ENCODE measurements at regions not wholly inside any gene's neighbourhood (a gene's known extent, or its start where the extent isn't known, plus 50 kb on each side); places are given as distances from the start of the nearest gene placed in this dataset.

DNA sequence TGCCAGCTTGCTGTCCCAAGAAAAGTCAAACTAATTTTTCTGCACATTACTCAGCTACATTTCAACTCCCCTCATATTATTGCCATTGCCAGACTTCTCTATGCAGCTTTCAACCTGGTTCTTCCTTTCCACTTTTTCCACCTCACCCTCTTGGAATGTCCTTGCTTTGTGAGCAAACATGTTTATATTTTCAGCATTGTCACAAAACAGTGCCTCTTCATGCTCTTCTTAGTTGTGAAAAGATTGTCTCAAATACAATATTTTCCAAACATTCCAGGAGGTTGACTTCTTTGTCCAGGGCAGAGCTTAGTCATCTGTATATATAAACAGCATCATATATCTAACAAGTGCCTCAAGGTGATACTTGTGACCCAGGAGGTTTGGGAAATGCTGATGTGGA lies 803.3 kb upstream of the CELF4 start:
- DNase-seq (ENCODE audit: low spot score) = no peak

DNA sequence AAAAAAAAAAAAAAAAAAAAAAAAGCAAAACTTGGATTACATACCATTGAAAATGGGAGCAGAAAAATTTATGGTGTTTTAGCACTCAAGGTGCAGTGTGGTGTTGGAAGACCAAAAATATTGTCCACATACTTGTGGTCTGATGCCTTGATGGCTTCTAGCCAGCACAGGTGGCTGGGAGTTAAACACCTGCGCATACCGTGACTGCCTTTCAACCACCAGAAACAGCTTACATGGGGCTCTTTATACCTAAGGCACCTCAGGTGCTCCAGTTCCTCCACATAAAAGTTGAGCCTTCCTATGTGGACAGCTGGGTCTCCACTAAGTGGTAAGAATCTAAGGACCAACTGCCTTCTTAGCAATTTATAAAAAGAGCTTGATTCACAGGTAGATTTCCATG lies 802.6 kb upstream of the CELF4 start:
- no peak for DNase-seq (ENCODE audit: low spot score)

DNA sequence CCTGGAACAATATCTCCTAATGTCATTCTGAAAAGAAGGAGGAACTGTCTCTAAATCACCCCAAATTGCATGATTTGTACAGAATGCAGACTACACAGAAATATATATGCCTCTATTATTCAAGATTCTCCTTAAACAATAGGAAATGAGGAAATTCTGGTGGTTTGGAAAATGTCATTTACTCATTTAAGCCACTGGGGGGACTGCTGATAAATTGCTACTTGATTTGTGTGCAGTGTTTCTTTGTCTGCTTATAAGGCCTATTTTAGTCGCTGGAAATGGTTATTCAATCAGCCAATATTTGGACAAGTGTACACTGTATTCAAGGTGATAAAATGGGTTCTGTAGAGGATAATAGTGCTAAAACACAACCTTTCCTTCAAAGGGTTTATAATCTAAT lies 801.9 kb upstream of the CELF4 start:
- DNase-seq (ENCODE audit: low spot score) = no peak

DNA sequence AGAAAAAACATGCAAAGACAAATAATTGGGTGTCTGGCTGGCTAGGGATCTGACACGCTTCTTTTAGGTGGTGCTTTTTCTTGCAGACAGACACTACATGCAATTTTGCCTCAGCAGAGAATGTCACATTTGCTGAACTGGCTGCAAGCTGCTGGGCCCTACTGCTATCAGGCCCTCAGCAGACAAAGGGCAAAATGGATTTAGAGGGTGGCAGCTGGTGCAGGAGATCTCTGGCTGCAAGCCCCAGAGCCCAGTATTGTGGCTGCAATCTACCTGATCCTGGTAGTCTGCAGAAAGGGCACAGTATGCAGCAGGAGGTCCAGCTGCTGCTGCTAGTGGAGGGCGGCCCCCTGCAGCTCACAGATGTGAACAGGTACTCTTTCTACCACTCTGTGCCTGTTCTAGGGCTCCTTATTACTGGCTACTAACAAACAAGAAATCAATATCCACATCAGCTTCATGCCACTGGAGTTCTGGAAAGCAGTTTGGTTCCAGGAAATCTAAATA lies 796.7 kb upstream of the CELF4 start:
- no peak for DNase-seq (ENCODE audit: low spot score)

DNA sequence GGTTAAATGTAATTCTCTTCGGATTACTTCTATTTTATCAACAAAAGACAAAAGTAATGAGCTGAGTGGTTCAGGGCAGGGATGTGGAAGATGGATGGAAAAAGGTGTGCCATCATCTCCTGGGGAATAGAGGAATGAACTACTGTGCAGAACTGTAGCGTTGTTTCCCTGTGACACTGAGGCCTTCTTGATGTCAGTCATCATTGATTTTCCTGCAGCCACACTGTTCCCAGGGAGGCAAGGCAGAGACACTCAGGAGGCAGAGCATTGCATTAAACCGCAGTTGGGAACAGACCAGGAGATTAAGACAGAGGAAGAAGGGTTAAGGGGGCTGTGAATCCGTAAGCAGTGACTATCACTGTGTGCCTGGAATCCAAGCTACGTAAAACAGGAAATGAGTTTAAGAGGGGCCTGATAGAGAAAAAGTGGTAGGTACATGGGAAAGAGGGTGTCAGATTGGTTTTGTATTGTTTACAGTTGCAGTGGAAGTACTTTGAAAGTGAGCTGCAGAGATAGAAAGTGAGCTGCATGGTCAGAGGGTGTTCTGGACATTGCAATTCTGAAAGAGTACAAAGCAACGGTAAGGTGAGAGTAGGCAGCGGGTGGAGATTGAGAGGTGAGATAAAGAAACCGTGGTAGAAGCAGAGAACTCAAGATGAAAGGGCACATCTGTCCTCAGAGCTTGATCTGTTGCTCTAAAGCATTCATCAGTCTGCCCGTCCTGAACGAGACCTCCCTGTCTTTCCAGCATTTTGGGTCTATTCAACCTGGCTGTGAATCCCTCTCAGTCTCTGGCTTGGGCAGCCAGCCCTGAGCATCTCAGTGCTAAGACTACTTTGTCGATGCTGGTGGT lies 793.4 kb upstream of the CELF4 start:
- no peak for DNase-seq (ENCODE audit: low spot score)

DNA sequence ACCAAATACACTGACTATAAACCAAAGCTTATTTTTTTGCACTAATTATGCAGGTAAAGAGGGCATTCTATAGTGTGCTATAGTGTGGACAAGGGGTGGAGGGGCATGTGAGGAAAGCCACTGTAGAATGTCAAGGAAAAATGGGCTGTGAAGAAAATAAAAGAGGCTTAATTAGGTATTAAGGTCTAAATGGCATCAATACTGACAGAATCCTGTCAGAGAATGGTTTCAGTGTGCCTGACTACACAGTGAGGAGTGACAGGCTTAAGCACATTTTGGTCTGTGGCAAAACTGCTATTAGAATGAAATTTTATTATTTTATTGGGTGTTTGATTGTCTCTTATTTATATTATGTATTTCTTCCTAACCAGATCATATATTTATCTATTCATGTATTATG lies 787.6 kb upstream of the CELF4 start:
- DNase-seq (ENCODE audit: low spot score) = no peak

DNA sequence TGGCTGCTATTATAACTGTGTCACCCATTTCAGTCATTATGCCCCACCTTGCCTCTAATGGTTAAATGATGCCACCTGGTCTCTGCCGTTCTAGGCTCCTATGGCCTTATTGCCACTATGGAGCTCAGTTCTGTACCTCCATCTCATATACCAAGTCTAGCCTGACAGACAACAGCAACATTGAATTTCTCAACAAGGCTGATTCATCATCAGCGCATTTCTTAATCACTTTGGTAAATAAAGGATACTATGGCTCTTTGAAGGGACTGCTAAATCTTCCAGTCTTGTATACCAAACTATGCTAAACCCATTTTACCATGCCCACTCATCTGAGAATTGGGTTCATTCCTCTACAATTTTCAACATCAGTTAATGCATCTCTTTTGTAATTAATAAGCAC lies 784.5 kb upstream of the CELF4 start:
- no peak for DNase-seq (ENCODE audit: low spot score)

DNA sequence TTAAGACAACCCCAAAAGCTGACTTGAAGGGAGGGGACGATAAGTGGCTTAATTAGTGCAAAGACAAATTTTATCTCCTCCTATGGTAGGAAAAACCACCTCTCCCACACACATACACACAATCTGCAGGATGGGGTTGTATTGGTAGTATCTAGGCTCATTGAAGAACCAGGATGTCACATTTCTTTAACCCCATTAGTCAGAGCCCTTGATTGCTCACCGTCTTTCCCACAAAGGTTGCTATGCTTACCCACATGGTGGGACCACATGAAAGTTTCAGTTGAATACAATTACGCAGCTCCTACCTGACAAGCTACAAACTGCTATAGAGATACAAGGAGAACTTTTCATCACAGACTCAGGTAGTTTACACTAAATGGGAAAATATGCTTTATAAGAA lies 765.0 kb upstream of the CELF4 start:
- DNase-seq (ENCODE audit: low spot score) = no peak

DNA sequence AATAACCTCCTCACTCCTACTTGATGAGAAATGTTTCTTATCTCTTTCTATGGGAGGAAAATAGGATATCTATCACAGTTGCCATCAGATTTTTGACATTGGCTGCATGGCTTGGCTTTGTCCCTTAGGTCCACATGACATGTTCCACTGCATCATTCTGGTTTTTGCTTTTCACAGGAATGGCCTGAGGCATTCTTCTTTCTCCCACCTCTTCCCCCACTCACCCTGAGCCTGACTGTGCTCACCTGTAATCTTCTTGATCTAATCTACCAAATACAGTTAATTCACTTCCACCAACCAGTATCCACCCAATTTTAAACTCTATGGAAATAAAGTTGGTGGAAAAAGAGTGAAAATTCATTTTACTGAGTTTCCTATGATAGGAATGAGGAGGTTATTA lies 763.5 kb upstream of the CELF4 start:
- no peak for DNase-seq (ENCODE audit: low spot score)

DNA sequence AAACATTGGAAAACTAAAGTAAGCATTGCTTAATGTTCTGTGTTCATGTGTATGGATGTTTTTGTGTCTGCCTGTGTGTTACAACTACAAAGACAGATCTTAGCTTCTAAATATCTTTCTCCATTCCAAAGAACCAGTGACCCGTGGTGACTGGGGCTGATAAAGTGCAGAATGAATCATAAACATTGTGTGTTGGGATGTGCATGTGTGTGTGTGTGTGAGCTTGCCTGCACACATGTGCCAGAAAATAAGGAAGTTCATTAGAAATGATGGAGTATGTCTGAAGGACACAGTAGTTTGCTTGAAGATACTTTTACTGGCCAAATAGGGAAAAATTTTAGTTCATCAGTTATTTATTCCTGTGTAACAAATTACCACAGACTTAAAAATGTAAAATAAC lies 756.6 kb upstream of the CELF4 start:
- DNase-seq (ENCODE audit: low spot score) = no peak

DNA sequence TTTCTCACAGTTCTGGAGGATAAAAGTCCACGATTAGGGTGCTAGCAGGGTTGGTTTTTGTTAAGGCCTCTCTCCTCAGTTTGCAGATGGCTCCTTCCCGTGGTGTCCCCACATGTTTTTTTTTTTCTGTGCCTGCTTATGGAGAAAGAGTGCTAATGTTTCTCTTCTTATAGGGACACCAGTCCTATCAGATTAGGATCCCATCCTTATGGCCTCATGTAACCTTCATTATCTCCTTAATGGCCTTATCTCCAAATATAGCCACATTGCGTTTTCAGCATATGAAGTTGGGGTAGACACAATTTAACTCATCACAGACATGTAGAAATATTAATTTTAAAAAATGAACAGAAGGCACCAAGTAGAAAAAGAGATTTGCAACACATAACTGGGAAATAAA lies 755.7 kb upstream of the CELF4 start:
- DNase-seq (ENCODE audit: low spot score) = no peak

DNA sequence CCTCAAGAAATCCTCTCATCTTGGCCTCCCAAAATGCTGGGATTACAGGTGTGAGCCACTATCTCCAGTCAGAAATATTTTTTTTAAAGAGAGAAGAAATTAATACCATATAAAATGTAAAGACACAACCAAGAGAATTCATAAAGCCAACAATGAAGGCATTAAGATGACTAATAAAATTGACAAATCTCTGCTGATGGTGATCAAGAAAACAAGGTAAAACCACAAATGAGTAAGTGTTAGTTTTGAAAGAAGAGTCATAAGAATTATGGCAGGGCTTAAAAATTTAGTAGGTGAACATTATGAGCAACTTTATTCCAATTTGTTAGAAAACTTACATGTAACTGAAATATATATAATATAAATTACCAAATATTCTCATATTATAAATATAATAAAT lies 752.8 kb upstream of the CELF4 start:
- DNase-seq (ENCODE audit: low spot score) = no peak

DNA sequence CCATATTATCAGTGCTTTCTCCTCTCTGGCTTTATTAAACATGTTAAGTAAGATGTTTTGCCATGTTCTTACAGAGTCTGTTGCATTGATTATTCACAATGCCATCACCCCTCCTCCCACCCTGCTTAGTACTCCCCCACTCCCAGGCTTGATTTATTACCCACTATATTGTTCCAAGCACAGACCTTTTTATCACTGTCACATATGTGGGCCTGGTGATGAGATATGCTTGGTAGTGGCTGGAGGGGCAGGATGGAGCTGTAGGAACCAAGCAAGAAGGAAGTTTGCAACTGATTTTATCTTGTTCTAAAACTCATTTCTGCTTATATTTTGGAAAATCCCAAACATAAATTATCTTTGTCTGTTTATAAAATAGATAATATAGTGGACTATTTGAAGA lies 748.2 kb upstream of the CELF4 start:
- DNase-seq (ENCODE audit: low spot score) = no peak

DNA sequence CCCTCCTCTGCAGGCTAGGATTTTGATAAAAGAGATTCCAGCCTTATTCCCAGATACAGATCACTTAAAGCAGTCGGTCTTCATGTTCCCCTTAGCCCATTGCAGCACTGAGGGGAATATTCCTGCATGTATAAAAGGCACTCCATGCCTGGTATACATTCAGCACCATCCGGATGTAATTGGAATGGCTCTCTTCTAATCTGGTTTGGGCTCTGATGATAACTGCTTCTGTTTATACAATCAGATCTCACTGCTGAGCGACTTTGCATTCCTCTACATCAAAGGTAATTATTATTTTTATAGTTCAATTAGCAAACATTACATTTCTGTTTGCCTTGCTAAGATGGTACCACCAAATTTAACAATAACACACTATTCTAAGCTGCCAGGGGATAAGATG lies 746.9 kb upstream of the CELF4 start:
- no peak for DNase-seq (ENCODE audit: low spot score)

DNA sequence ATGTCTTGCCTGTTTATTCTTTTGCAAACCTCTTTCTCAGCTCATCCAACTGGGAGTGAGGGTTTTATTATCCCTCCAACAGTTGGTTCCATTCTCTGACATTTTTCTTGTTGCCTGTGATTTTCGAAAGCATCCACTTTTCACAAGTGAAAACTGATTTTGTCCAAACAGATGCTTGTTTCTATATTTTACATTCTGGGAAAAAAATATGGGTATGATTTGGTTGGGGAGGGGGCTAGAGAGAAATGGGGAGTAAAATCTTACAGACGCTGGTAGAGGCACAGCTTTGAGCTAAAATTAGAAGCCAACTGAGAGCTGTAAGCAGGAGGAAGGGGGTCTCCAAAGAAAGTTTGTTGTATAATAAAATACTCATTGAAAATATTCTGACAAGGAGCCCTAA lies 745.3 kb upstream of the CELF4 start:
- no peak for DNase-seq (ENCODE audit: low spot score)

DNA sequence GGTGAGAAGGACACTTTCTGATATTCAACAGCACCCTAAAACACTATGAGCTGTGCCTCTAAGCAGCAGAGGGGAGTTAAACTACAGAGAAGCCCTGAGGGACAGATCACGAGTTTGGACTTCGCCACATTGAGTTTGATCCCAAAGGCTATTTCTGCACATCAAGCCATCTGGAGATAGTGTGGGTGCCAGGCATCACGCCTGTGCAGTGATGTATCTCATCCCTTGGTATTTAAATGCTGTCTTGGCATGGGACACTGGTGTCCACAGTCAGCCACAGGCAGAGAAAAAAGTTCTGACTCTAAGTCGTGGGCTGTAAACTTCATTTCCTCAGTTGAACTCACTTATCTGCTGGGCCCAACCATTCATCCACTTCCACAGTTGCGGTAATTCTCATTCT lies 742.3 kb upstream of the CELF4 start:
- DNase-seq (ENCODE audit: low spot score) = no peak

DNA sequence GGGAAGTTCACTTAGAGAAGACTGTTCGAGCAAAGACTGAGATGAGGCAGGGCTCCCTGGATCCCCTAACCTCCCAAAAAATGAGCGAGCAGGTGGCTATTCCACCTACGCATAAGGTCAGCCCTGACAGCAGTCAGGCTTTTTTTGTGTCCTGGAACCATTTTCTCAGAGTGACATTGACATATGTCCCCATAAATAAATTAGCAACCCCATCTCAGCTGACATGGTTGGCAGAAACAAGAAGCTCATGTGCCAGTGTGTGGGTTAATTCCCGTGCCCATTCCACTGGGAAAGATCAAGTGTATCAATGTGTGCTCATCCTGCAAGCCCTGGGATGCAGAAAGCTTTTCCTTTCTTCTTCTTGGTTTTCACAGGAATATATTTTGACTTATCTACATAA lies 740.4 kb upstream of the CELF4 start:
- no peak for DNase-seq (ENCODE audit: low spot score)

DNA sequence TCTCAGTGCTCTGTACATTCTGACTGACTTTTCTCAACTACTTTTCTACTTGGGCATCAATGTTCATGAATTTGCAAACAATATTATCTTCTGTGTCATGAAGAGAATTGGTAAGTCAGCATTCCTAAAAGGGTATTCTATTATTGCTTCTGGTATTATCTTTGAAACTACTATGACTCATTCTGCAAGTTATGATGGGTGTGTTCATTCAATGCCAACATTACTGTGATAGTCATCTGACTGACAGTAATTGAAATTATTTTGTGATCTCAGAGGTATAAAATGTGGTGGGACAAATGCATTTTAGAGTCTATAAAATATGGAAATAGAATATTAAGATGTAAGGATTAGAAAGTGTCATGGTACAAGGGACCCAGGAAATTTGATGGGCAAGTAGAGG lies 736.0 kb upstream of the CELF4 start:
- DNase-seq (ENCODE audit: low spot score) = no peak

DNA sequence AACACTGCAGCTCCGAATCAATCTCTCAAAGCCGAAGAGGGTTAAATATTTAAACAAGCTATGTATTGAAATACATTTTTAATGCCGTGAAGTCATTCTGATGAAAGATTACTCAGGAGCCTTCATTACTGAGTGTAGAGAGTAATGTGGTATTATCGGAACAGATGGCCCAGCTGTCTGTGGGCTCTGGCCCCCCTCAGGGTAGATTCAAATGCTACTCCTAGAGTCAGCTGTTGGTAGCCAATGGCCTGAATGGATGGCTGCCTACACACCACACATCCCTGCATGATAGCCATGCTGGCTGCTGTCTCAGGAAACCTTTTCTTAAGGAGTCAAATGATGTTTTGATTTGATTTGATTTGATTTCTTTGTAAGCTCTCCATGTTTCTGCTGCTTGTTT lies 732.3 kb upstream of the CELF4 start:
- DNase-seq (ENCODE audit: low spot score) = no peak

DNA sequence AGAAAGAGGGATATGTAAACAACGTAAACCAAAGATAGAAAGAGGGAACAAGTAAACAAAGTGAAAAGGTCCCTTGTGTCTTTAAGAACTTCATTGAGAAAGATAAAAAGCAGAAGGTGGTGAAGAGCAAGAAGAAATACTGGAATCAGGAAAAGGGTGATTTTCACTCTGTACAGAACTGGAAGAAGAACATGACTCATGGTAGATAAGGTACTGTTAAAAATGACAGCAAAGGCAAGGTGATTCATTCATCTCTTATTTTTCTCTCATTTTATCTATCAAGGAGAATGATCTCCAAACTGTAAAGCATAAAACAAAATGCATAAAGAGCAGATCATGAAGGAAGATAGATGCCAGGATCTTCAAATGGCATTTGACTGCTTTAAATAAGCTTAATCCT lies 724.6 kb upstream of the CELF4 start:
- DNase-seq (ENCODE audit: low spot score) = no peak

DNA sequence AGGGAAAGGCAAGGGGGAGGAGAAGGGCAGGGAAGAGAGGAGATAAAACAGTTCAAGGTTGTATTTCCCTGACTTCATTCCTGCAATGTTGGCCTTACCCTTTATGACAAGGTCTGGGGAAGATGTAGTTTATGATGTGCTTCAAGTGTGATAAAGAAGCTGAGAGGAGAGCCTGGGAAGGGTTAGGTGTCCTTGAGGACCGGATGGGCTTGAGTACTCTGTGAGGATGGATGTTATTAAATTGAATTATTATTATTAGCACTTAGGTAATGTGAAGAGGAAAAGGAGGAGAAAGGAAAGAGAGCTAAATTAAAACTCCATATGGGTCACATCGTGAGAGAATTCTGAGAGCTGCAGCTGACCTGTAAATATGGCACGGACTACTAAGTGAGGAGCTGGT lies 719.4 kb upstream of the CELF4 start:
- no peak for DNase-seq (ENCODE audit: low spot score)

DNA sequence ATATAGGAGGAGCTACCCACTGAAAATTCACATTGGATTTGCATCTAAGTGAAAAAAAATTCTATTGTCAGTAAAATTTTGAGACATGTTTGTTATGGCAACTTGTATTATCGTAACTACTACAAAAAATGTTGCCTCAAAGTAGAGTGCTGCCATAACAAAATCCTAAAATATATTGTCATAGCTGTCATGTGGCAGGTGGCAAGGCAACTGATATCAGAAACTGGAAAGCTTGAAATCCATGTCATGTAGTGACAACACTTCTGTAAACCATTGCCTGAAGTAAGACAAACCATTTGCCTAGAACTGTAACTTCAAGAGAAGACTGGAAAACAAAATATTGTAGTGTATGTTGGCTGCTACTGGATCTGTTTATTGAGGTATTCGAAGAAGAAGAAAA lies 697.5 kb upstream of the CELF4 start:
- DNase-seq (ENCODE audit: low spot score) = no peak

DNA sequence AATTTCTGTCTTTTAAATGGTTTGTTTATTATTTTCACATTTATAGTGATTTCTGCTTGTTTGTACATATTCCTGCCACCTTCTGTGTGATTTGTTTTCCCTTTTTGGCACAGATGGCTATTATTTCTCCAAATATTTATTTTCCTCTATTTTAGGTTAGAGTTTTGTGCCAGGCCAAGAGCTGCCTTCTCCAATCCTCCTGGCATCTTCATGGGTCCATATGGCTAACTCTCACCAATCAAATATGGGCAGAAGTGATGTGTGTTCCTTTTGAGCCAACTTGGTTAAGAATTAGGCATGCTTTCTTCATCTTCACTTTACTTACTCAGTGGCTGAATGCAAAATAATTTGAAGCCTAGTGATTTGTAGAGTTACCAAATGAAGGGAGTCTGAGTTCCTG lies 697.1 kb upstream of the CELF4 start:
- DNase-seq (ENCODE audit: low spot score) = no peak

DNA sequence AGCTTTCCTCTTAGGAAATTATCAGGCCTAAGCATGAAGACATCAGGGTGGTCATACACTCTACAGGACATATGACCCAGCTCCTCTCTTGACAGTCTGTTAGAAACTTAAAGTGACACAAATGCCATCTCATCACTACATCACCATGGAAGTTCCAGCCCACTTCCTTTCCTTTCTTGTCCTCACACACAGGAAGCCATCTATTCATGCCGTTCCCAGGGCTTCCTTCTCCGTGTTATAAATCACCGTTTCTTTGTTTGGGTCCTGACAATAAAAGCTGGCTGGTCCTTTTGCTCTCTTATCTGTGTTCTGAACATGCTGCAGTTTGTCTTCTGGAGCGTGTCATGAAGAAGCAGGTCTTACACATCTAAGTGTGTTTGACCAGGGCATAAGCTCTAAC lies 692.1 kb upstream of the CELF4 start:
- no peak for DNase-seq (ENCODE audit: low spot score)

Data from HT-29 (cell line).